Embryonic facial prominence (tissue), 1 donor: ENCODE measurements at regions not wholly inside any gene's neighbourhood (a gene's known extent, or its start where the extent isn't known, plus 50 kb on each side); places are given as distances from the start of the nearest gene placed in this dataset.
A peak's percentile ranks its signal among the peaks of the same experiment; 100 is the strongest.
"Not testable (repeated sequence)": the region's sequence is repeated elsewhere in the genome, so short reads cannot be mapped to it uniquely, and the experiment has no call there.

Source experiments
- DNase-seq: peaks from one replicate; pipeline ENCODE4 v3.0.0-alpha.2; 2016; ENCODE audit errors: extremely low spot score

GRCh38 chr17:13659051-13659450 lies 57.3 kb upstream of the HS3ST3A1 start:
- not testable (repeated sequence) for DNase-seq

- DNase-seq = no peak
Observed at GRCh38 chr17:13665872-13666635, 64.3 kb upstream of the HS3ST3A1 start.

GRCh38 chr17:13671341-13671740 lies 69.6 kb upstream of the HS3ST3A1 start:
- DNase-seq = no peak

- DNase-seq = no peak
Observed at GRCh38 chr17:13671771-13672170, 70.0 kb upstream of the HS3ST3A1 start.

GRCh38 chr17:13678361-13678760 lies 76.6 kb upstream of the HS3ST3A1 start:
- no peak for DNase-seq

GRCh38 chr17:13678841-13679240 lies 77.1 kb upstream of the HS3ST3A1 start:
- peak; percentile 24 for DNase-seq

GRCh38 chr17:13688716-13689115 lies 87.0 kb upstream of the HS3ST3A1 start:
- no peak for DNase-seq

- no peak for DNase-seq
Observed at GRCh38 chr17:13690806-13691205, 89.1 kb upstream of the HS3ST3A1 start.

- no peak for DNase-seq
Observed at GRCh38 chr17:13694934-13695333, 93.2 kb upstream of the HS3ST3A1 start.

- DNase-seq = no peak
Observed at GRCh38 chr17:13698832-13699231, 97.1 kb upstream of the HS3ST3A1 start.

- no peak for DNase-seq
Observed at GRCh38 chr17:13699261-13699660, 97.5 kb upstream of the HS3ST3A1 start.

- no peak for DNase-seq
Observed at GRCh38 chr17:13702266-13702665, 100.5 kb upstream of the HS3ST3A1 start.

GRCh38 chr17:13704333-13704732 lies 102.6 kb upstream of the HS3ST3A1 start:
- DNase-seq = no peak

GRCh38 chr17:13705221-13705620 lies 103.5 kb upstream of the HS3ST3A1 start:
- no peak for DNase-seq

GRCh38 chr17:13721705-13722104 lies 120.0 kb upstream of the HS3ST3A1 start:
- DNase-seq = no peak

- no peak for DNase-seq
Observed at GRCh38 chr17:13725288-13725990, 123.7 kb upstream of the HS3ST3A1 start.

- DNase-seq = no peak
Observed at GRCh38 chr17:13727441-13728171, 125.9 kb upstream of the HS3ST3A1 start.

- DNase-seq = no peak
Observed at GRCh38 chr17:13728781-13729180, 127.1 kb upstream of the HS3ST3A1 start.

- no peak for DNase-seq
Observed at GRCh38 chr17:13729466-13730134, 127.9 kb upstream of the HS3ST3A1 start.

GRCh38 chr17:13734880-13735279 lies 133.2 kb upstream of the HS3ST3A1 start:
- no peak for DNase-seq

GRCh38 chr17:13735444-13735843 lies 133.7 kb upstream of the HS3ST3A1 start:
- no peak for DNase-seq

- DNase-seq = no peak
Observed at GRCh38 chr17:13735861-13736260, 134.1 kb upstream of the HS3ST3A1 start.
